MM.1S (cell line): ENCODE measurements at regions not wholly inside any gene's neighbourhood (a gene's known extent, or its start where the extent isn't known, plus 50 kb on each side); places are given as distances from the start of the nearest gene placed in this dataset.

Experiments
- EZH2phosphoT487 ChIP-seq: fragments of 300-600 bp; sonication (generic); IDR thresholded peaks from 2 replicates; pipeline ENCODE4 v1.6.1; 2018; ENCODE audit warnings: antibody characterized with exemption, low read length
- TF ChIP-seq, protein P1 (sequence below): fragments of 300-600 bp; sonication (generic); IDR thresholded peaks from 2 replicates; pipeline ENCODE4 v1.5.1; 2016; ENCODE audit warnings: antibody characterized with exemption, low read length, mixed read lengths

DNA sequence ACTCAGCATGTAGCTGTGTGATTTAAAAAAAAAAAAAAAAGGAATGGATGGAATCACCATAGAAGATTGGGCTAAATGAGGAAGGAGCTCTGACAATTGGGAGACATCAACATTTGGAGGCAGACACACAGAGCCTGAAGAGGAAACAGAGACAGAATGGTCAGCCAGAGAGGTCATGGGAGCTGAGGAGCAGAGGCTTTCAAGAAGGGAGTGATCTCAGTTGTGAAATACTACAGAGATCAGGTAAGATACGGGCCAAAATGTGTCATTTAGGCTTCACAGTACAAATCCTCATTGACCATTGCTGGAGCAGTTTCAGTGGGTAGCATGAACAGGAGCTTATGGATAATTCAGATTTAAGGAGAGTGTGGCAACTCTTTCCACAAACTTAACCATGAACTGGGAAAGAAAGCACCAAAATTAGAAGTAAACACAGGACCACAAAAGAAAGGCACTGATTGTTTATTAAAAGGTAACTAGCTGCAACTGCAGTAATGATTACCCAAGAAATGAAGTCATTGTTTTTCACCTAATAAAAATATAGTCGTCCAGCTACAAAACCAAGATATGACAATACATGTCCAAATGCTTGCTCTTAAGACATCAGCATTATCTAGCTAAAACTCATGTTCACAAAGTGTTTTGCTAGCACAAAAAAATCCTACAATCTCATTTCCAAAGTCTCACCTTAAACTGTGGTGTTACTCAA is 203.2 kb downstream of the DHX15 start:
- TF ChIP-seq, protein P1, sequence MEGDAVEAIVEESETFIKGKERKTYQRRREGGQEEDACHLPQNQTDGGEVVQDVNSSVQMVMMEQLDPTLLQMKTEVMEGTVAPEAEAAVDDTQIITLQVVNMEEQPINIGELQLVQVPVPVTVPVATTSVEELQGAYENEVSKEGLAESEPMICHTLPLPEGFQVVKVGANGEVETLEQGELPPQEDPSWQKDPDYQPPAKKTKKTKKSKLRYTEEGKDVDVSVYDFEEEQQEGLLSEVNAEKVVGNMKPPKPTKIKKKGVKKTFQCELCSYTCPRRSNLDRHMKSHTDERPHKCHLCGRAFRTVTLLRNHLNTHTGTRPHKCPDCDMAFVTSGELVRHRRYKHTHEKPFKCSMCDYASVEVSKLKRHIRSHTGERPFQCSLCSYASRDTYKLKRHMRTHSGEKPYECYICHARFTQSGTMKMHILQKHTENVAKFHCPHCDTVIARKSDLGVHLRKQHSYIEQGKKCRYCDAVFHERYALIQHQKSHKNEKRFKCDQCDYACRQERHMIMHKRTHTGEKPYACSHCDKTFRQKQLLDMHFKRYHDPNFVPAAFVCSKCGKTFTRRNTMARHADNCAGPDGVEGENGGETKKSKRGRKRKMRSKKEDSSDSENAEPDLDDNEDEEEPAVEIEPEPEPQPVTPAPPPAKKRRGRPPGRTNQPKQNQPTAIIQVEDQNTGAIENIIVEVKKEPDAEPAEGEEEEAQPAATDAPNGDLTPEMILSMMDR, result no peak
- no peak for TF ChIP-seq EZH2phosphoT487
